ENCODE measurements at regions not wholly inside any gene's neighbourhood (a gene's known extent, or its start where the extent isn't known, plus 50 kb on each side); places are given as distances from the start of the nearest gene placed in this dataset.
A peak's percentile ranks its signal among the peaks of the same experiment; 100 is the strongest.

- H3K27ac ChIP-seq = peak overlapping the region in 1 of 2 donors; percentile 62
- peak; percentile 25 to 77 for DNase-seq
- no peaks in the 10 kb centered on the region for H3K36me3 ChIP-seq
- H3K27me3 ChIP-seq = no peaks in the 10 kb centered on the region
- no peaks in the 10 kb centered on the region for H3K4me1 ChIP-seq
- no peak for TF ChIP-seq POLR2A (IDR thresholded peaks at IDR 0.05)
- no peak for TF ChIP-seq CTCF (IDR thresholded peaks at IDR 0.05)
- intact Hi-C loops (cut with DNase I; ENCODE audit: low total_unique reads) = no loop called here
- no peaks in the 10 kb centered on the region for H3K9me3 ChIP-seq
- H3K4me3 ChIP-seq = no peak overlapping the region
Observed at GRCh38 chr13:59531571-59532091, 632.1 kb downstream of the DIAPH3 start.

GRCh38 chr13:59532405-59532804 is 631.3 kb downstream of the DIAPH3 start:
- no peak for DNase-seq
- no peaks in the 10 kb centered on the region for H3K27me3 ChIP-seq
- H3K9me3 ChIP-seq = no peaks in the 10 kb centered on the region
- TF ChIP-seq CTCF (IDR thresholded peaks at IDR 0.05) (no peak), POLR2A (IDR thresholded peaks at IDR 0.05) (no peak)
- peak overlapping the region in 1 of 2 donors; percentile 62 for H3K27ac ChIP-seq
- intact Hi-C loops (cut with DNase I; ENCODE audit: low total_unique reads) = no loop called here
- H3K4me3 ChIP-seq = no peak overlapping the region
- H3K4me1 ChIP-seq = no peaks in the 10 kb centered on the region
- H3K36me3 ChIP-seq = no peaks in the 10 kb centered on the region

- Histone ChIP-seq H3K4me3 (no peak overlapping the region), H3K27ac (peak overlapping the region in 1 of 2 donors; percentile 29), H3K27me3 (no peaks in the 10 kb centered on the region), H3K4me1 (no peaks in the 10 kb centered on the region), H3K36me3 (no peaks in the 10 kb centered on the region), H3K9me3 (no peaks in the 10 kb centered on the region)
- TF ChIP-seq CTCF (IDR thresholded peaks at IDR 0.05) (no peak), POLR2A (IDR thresholded peaks at IDR 0.05) (no peak)
- DNase-seq = no peak
- intact Hi-C loops (cut with DNase I; ENCODE audit: low total_unique reads) = no loop called here
Observed at GRCh38 chr13:59533561-59534555, 629.9 kb downstream of the DIAPH3 start.

- no peaks in the 10 kb centered on the region for H3K27me3 ChIP-seq
- no peak for DNase-seq
- intact Hi-C loops (cut with DNase I; ENCODE audit: low total_unique reads) = no loop called here
- H3K36me3 ChIP-seq = no peaks in the 10 kb centered on the region
- no peaks in the 10 kb centered on the region for H3K9me3 ChIP-seq
- no peak overlapping the region for H3K27ac ChIP-seq
- no peaks in the 10 kb centered on the region for H3K4me1 ChIP-seq
- H3K4me3 ChIP-seq = no peak overlapping the region
- TF ChIP-seq POLR2A (IDR thresholded peaks at IDR 0.05) = no peak
- no peak for TF ChIP-seq CTCF (IDR thresholded peaks at IDR 0.05)
Observed at GRCh38 chr13:59534806-59535205, 628.9 kb downstream of the DIAPH3 start.

GRCh38 chr13:59537500-59537899 is 626.2 kb downstream of the DIAPH3 start:
- Histone ChIP-seq H3K36me3 (no peaks in the 10 kb centered on the region), H3K27ac (no peak overlapping the region), H3K4me3 (no peak overlapping the region), H3K4me1 (no peaks in the 10 kb centered on the region), H3K27me3 (no peaks in the 10 kb centered on the region), H3K9me3 (no peaks in the 10 kb centered on the region)
- no peak for DNase-seq
- no peak for TF ChIP-seq CTCF (IDR thresholded peaks at IDR 0.05)
- intact Hi-C loops (cut with DNase I; ENCODE audit: low total_unique reads) = no loop called here
